ENCODE measurements at regions not wholly inside any gene's neighbourhood (a gene's known extent, or its start where the extent isn't known, plus 50 kb on each side); places are given as distances from the start of the nearest gene placed in this dataset.

GRCh38 chr13:104980586-104980985 is 1554.9 kb downstream of the EFNB2 start:
- TF ChIP-seq CTCF (IDR thresholded peaks at IDR 0.05; ENCODE audit: poor library complexity) (no peak), EZH2phosphoT487 (IDR thresholded peaks at IDR 0.05; ENCODE audit: low read depth, severe bottlenecking, unreplicated experiment) (no peak)

Data from hepatocyte (in vitro differentiated cells).